CD8-positive, alpha-beta memory T cell (primary cell): ENCODE measurements at regions not wholly inside any gene's neighbourhood (a gene's known extent, or its start where the extent isn't known, plus 50 kb on each side); places are given as distances from the start of the nearest gene placed in this dataset.

Experiments
- CTCF ChIA-PET: fragments of 350-600 bp; sonication (Branson Sonifier 250); formaldehyde crosslinking; loops from one replicate; lab custom pipeline; 2021; ENCODE audit warnings: antibody characterized with exemption; lab: Charles Lee
- POLR2A ChIA-PET: fragments of 350-600 bp; sonication (Branson Sonifier 250); formaldehyde crosslinking; loops from one replicate; lab custom pipeline; 2021; ENCODE audit warnings: antibody characterized with exemption; lab: Charles Lee
- DNase-seq, 5 donors: peaks; one replicate each; pipeline versions ENCODE4 v3.0.0 to v3.0.0-alpha.2; 2020 to 2022; ENCODE audit warnings: mixed read lengths in 1 of 5
- H3K27ac ChIP-seq: one replicate; pipeline ENCODE4 v1.7.0; 2013; ENCODE audit warnings: low read depth, mild to moderate bottlenecking, low read length, moderate library complexity
- H3K27me3 ChIP-seq: 2 replicates; pipeline ENCODE4 v1.7.0; 2013; ENCODE audit warnings: low read length, mild to moderate bottlenecking; ENCODE audit not compliant: insufficient read depth, poor library complexity, severe bottlenecking
- H3K36me3 ChIP-seq: 2 replicates; pipeline ENCODE4 v1.7.0; 2013; ENCODE audit warnings: mild to moderate bottlenecking, low read length, moderate library complexity; ENCODE audit not compliant: insufficient read depth
- H3K4me1 ChIP-seq: 2 replicates; pipeline ENCODE4 v1.7.0; 2013; ENCODE audit warnings: mild to moderate bottlenecking, low read length, moderate library complexity; ENCODE audit not compliant: insufficient read depth
- H3K4me3 ChIP-seq: 2 replicates; pipeline ENCODE4 v1.7.0; 2013; ENCODE audit warnings: mild to moderate bottlenecking, low read length
- H3K9me3 ChIP-seq: 2 replicates; pipeline ENCODE4 v1.7.0; 2013; ENCODE audit warnings: mild to moderate bottlenecking, low read length
- H3K27ac Mint-ChIP-seq, 8 donors: one replicate each; pipeline ENCODE4 v1.8.0; 2020 to 2021; ENCODE audit warnings: mixed read lengths in 8 of 8, mild to moderate bottlenecking in 6 of 8, inconsistent platforms in 3 of 8, moderate library complexity in 3 of 8
- H3K27me3 Mint-ChIP-seq, 2 donors: one replicate each; pipeline ENCODE4 v1.8.0; 2020 to 2021; ENCODE audit warnings: mixed read lengths in 2 of 2, mild to moderate bottlenecking in 1 of 2, moderate library complexity in 1 of 2
- H3K36me3 Mint-ChIP-seq, 3 donors: one replicate each; pipeline ENCODE4 v1.8.0; 2020 to 2021; ENCODE audit warnings: mixed read lengths in 3 of 3, inconsistent platforms in 1 of 3, mild to moderate bottlenecking in 1 of 3
- H3K4me1 Mint-ChIP-seq, 3 donors: one replicate each; pipeline ENCODE4 v1.8.0; 2020 to 2021; ENCODE audit warnings: mixed read lengths in 3 of 3, inconsistent platforms in 1 of 3, mild to moderate bottlenecking in 1 of 3
- H3K4me3 Mint-ChIP-seq, 7 donors: one replicate each; pipeline ENCODE4 v1.8.0; 2020 to 2021; ENCODE audit warnings: mixed read lengths in 7 of 7, mild to moderate bottlenecking in 6 of 7, moderate library complexity in 4 of 7, inconsistent platforms in 2 of 7
- H3K9me3 Mint-ChIP-seq, 5 donors: one replicate each; pipeline ENCODE4 v1.8.0; 2020 to 2022; ENCODE audit warnings: mixed read lengths in 5 of 5, mild to moderate bottlenecking in 3 of 5, moderate library complexity in 2 of 5, inconsistent platforms in 1 of 5

GRCh38 chr9:107588393-107588792, 98.8 kb upstream of the KLF4 start:
- peaks cover 0 to 5% of the 10 kb centered on the region in 2 donors for H3K27me3 Mint-ChIP-seq
- H3K9me3 Mint-ChIP-seq: peaks cover 0 to 10% (median 3%) of the 10 kb centered on the region in 5 donors
- POLR2A ChIA-PET: no interaction called here
- no peaks in the 10 kb centered on the region for H3K4me1 Mint-ChIP-seq
- DNase-seq: no peak
- H3K4me3 ChIP-seq: no peak overlapping the region
- peaks cover 0 to 2% (median 0%) of the 10 kb centered on the region in 3 donors for H3K36me3 Mint-ChIP-seq
- H3K27ac ChIP-seq: no peak overlapping the region
- H3K36me3 ChIP-seq: no peaks in the 10 kb centered on the region
- no peaks in the 10 kb centered on the region for H3K27me3 ChIP-seq
- H3K4me1 ChIP-seq: no peaks in the 10 kb centered on the region
- CTCF ChIA-PET: no interaction called here
- H3K9me3 ChIP-seq: no peaks in the 10 kb centered on the region
- no peak overlapping the region for H3K27ac Mint-ChIP-seq
- H3K4me3 Mint-ChIP-seq: no peak overlapping the region

GRCh38 chr9:107587191-107587963, 97.8 kb upstream of the KLF4 start:
- no peaks in the 10 kb centered on the region for H3K4me1 Mint-ChIP-seq
- H3K36me3 Mint-ChIP-seq: peaks cover 0 to 2% (median 0%) of the 10 kb centered on the region in 3 donors
- Histone ChIP-seq H3K27me3 (no peaks in the 10 kb centered on the region), H3K27ac (no peak overlapping the region), H3K36me3 (no peaks in the 10 kb centered on the region), H3K9me3 (no peaks in the 10 kb centered on the region), H3K4me3 (no peak overlapping the region), H3K4me1 (no peaks in the 10 kb centered on the region)
- H3K27ac Mint-ChIP-seq: no peak overlapping the region
- POLR2A ChIA-PET: no interaction called here
- H3K4me3 Mint-ChIP-seq: no peak overlapping the region
- H3K9me3 Mint-ChIP-seq: peaks cover 0 to 13% (median 3%) of the 10 kb centered on the region in 5 donors
- peaks cover 0 to 5% of the 10 kb centered on the region in 2 donors for H3K27me3 Mint-ChIP-seq
- no peak for DNase-seq
- CTCF ChIA-PET: no interaction called here

- Histone ChIP-seq H3K36me3 (no peaks in the 10 kb centered on the region), H3K27me3 (no peaks in the 10 kb centered on the region), H3K9me3 (no peaks in the 10 kb centered on the region), H3K27ac (no peak overlapping the region), H3K4me1 (no peaks in the 10 kb centered on the region), H3K4me3 (no peak overlapping the region)
- no peaks in the 10 kb centered on the region for H3K4me1 Mint-ChIP-seq
- CTCF ChIA-PET: no interaction called here
- no peak overlapping the region for H3K27ac Mint-ChIP-seq
- H3K4me3 Mint-ChIP-seq: no peak overlapping the region
- peaks cover 0 to 13% (median 3%) of the 10 kb centered on the region in 5 donors for H3K9me3 Mint-ChIP-seq
- DNase-seq: no peak
- POLR2A ChIA-PET: no interaction called here
- H3K36me3 Mint-ChIP-seq: peaks cover 0 to 2% (median 0%) of the 10 kb centered on the region in 3 donors
- peaks cover 0 to 5% of the 10 kb centered on the region in 2 donors for H3K27me3 Mint-ChIP-seq
Observed at GRCh38 chr9:107586493-107586892, 96.9 kb upstream of the KLF4 start.

- Mint-ChIP-seq H3K4me1 (no peaks in the 10 kb centered on the region), H3K27me3 (peaks cover 2 to 5% of the 10 kb centered on the region in 2 donors), H3K4me3 (no peak overlapping the region), H3K36me3 (peaks cover 0 to 2% (median 0%) of the 10 kb centered on the region in 3 donors), H3K9me3 (peaks cover 0 to 13% (median 3%) of the 10 kb centered on the region in 5 donors), H3K27ac (no peak overlapping the region)
- H3K4me1 ChIP-seq: no peaks in the 10 kb centered on the region
- no peak overlapping the region for H3K27ac ChIP-seq
- CTCF ChIA-PET: no interaction called here
- no peaks in the 10 kb centered on the region for H3K27me3 ChIP-seq
- DNase-seq: no peak
- H3K36me3 ChIP-seq: no peaks in the 10 kb centered on the region
- no peaks in the 10 kb centered on the region for H3K9me3 ChIP-seq
- POLR2A ChIA-PET: no interaction called here
- H3K4me3 ChIP-seq: no peak overlapping the region
Observed at GRCh38 chr9:107585465-107585864, 95.9 kb upstream of the KLF4 start.

GRCh38 chr9:107584944-107585343, 95.4 kb upstream of the KLF4 start:
- no peak overlapping the region for H3K4me3 Mint-ChIP-seq
- CTCF ChIA-PET: no interaction called here

GRCh38 chr9:107584186-107584585, 94.6 kb upstream of the KLF4 start:
- no peaks in the 10 kb centered on the region for H3K27me3 ChIP-seq
- Mint-ChIP-seq H3K27ac (no peak overlapping the region), H3K4me3 (no peak overlapping the region), H3K27me3 (peaks cover 2 to 5% of the 10 kb centered on the region in 2 donors), H3K9me3 (peaks cover 0 to 13% (median 0%) of the 10 kb centered on the region in 5 donors), H3K4me1 (no peaks in the 10 kb centered on the region), H3K36me3 (peaks cover 0 to 2% (median 0%) of the 10 kb centered on the region in 3 donors)
- DNase-seq: no peak
- no peak overlapping the region for H3K27ac ChIP-seq
- H3K4me1 ChIP-seq: no peaks in the 10 kb centered on the region
- POLR2A ChIA-PET: no interaction called here
- H3K9me3 ChIP-seq: no peaks in the 10 kb centered on the region
- no peak overlapping the region for H3K4me3 ChIP-seq
- CTCF ChIA-PET: no interaction called here
- H3K36me3 ChIP-seq: no peaks in the 10 kb centered on the region

More at GRCh38 chr9:107584944-107585343, 95.4 kb upstream of the KLF4 start:
- H3K36me3 Mint-ChIP-seq: peaks cover 0 to 2% (median 0%) of the 10 kb centered on the region in 3 donors
- no peak overlapping the region for H3K27ac ChIP-seq
- peaks cover 2 to 5% of the 10 kb centered on the region in 2 donors for H3K27me3 Mint-ChIP-seq
- no peak overlapping the region for H3K27ac Mint-ChIP-seq
- H3K27me3 ChIP-seq: no peaks in the 10 kb centered on the region
- peaks cover 0 to 13% (median 3%) of the 10 kb centered on the region in 5 donors for H3K9me3 Mint-ChIP-seq
- no peak for DNase-seq
- no peaks in the 10 kb centered on the region for H3K36me3 ChIP-seq
- POLR2A ChIA-PET: no interaction called here
- no peak overlapping the region for H3K4me3 ChIP-seq
- H3K4me1 Mint-ChIP-seq: no peaks in the 10 kb centered on the region
- no peaks in the 10 kb centered on the region for H3K9me3 ChIP-seq
- no peaks in the 10 kb centered on the region for H3K4me1 ChIP-seq

GRCh38 chr9:107577140-107577776, 87.7 kb upstream of the KLF4 start:
- peaks cover 0 to 2% of the 10 kb centered on the region in 2 donors for H3K27me3 Mint-ChIP-seq
- no peak overlapping the region for H3K27ac Mint-ChIP-seq
- Histone ChIP-seq H3K4me1 (no peaks in the 10 kb centered on the region), H3K4me3 (no peak overlapping the region), H3K9me3 (no peaks in the 10 kb centered on the region), H3K27me3 (no peaks in the 10 kb centered on the region), H3K36me3 (no peaks in the 10 kb centered on the region), H3K27ac (no peak overlapping the region)
- no peaks in the 10 kb centered on the region for H3K36me3 Mint-ChIP-seq
- no peak for DNase-seq
- H3K4me1 Mint-ChIP-seq: no peaks in the 10 kb centered on the region
- POLR2A ChIA-PET: no interaction called here
- H3K9me3 Mint-ChIP-seq: peaks cover 0 to 6% (median 0%) of the 10 kb centered on the region in 5 donors
- CTCF ChIA-PET: no interaction called here
- H3K4me3 Mint-ChIP-seq: no peak overlapping the region

- Mint-ChIP-seq H3K4me3 (no peak overlapping the region), H3K27ac (no peak overlapping the region), H3K27me3 (no peaks in the 10 kb centered on the region), H3K9me3 (peaks cover 0 to 10% (median 0%) of the 10 kb centered on the region in 5 donors), H3K4me1 (no peaks in the 10 kb centered on the region), H3K36me3 (no peaks in the 10 kb centered on the region)
- CTCF ChIA-PET: no interaction called here
- H3K9me3 ChIP-seq: no peaks in the 10 kb centered on the region
- no peak overlapping the region for H3K27ac ChIP-seq
- H3K36me3 ChIP-seq: no peaks in the 10 kb centered on the region
- POLR2A ChIA-PET: no interaction called here
- DNase-seq: no peak
- no peak overlapping the region for H3K4me3 ChIP-seq
- H3K4me1 ChIP-seq: no peaks in the 10 kb centered on the region
- no peaks in the 10 kb centered on the region for H3K27me3 ChIP-seq
Observed at GRCh38 chr9:107571148-107571547, 81.6 kb upstream of the KLF4 start.
